ENCODE measurements at regions not wholly inside any gene's neighbourhood (a gene's known extent, or its start where the extent isn't known, plus 50 kb on each side); places are given as distances from the start of the nearest gene placed in this dataset.

DNA sequence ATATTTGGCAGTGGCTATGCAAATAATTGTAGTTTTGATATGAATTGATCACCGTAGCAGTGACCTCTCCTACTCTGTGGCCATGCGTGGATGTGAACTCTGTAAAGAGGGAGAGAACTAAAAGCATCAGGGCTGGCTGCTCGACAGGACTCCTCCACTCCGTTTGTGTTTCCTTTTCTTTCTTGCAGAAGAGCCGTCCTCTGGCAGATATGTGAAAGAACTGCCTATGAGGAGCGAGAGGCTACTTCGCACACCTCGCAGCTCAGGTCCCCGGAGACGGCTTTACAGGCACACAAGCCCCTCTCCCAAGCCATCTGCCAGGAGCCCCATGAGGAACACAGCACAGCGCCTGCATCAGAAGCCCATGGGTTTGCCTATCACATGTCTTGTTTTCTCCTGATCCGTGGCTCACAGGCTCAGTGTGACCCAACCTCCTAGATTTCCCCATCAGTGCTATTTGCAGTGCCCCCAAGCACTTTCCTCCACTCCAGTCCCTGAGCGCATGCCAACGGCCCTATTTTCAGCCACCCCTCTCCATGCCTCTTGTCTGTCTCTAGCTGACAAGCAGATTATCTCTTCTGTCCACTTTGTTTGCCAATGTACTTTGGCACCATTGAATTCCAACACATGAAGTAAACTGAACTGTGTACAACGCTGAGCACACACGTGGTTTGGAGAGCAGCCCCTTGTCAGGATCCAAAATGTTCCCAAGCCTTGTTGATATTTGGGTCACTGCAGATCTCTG, 164.3 kb upstream of the AKR1E2 start:
- DNase-seq, result no peak

DNA sequence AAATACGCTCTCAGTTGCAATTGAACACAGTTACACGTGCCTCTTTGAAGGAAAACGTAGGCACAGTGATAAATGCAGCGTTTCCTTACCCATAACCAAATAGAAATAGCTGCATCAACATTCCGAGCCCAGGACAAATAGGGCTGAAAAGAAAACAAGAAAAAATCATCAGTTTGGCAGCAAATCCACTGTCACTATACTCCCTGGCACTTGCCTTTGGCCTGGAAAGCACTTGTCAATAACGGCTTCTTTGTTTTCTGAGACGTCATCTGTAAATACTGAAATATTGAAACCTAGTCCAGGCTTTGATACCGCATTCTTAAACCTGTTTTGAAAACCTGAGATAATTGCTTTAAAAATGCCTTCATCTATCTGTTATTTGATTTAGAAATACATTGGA, 167.2 kb upstream of the AKR1E2 start:
- DNase-seq, result no peak

DNA sequence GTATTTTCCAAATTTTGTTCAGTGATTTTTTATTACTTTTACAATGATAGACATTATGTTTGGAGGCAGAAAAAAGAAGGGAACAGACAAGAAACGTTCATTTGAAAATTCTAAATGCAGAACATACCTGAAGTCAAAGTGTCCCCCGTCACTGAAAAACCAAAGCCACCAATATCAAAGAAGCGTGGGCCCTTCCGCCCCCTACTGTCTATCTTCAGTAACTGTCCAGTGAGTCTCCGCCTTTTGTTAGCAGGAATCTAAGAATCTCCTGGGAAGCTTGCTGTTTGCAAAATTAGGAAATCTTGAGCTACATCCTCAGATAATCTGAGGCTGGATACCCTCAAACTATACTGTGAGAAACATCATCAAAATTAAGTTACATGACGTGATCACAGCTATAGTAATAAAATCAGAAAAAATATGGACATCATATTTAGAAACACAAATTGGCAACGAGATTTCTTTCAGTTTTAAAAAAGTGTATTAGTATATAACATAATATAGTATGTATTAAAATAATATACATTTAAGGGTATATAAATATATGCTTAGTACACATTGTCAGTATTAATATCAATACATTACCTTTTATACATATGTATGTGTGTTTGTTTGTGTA, 169.3 kb upstream of the AKR1E2 start:
- DNase-seq, result peak; percentile 64

DNA sequence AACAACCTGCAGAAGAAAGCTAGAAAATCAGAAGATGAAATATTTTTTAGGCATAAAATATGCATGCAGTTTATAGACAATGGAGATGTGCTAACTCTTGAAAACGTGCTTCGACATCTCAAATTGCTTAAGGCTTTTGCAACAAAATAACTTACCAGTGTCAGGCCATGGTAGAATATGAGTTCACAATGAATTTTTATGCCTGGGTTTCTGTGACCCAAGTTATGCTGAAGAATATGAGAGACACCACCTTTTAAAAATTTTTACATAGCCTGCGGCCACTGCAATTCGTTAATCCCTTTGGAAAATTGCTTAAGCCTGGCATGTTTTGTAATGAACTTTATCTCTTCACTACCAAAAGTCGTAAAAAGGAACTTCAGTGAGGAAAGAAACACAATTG, 170.1 kb upstream of the AKR1E2 start:
- DNase-seq, result no peak

GRCh38 chr10:4655406-4655805, 170.6 kb upstream of the AKR1E2 start:
- no peak for DNase-seq

DNA sequence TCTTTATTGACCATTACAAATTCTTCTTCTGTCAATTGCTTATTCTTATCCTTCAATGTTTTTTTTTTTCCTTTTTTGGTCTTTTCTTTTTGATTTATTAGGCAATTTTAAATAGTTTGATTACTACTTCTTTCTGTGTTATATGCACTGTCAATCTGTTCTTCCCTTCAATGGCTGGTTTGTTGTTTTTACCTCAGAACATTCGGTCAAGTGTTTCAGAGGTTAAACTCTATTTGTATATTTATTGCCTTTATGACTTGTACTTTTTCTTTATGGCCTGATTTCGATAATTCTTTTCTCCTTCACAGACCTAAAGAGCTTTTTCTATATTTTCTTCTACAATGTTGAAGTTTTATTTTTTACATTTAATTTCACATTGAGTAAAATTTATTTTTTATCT, 171.5 kb upstream of the AKR1E2 start:
- no peak for DNase-seq

GRCh38 chr10:4653160-4653559, 172.8 kb upstream of the AKR1E2 start:
- no peak for DNase-seq

DNA sequence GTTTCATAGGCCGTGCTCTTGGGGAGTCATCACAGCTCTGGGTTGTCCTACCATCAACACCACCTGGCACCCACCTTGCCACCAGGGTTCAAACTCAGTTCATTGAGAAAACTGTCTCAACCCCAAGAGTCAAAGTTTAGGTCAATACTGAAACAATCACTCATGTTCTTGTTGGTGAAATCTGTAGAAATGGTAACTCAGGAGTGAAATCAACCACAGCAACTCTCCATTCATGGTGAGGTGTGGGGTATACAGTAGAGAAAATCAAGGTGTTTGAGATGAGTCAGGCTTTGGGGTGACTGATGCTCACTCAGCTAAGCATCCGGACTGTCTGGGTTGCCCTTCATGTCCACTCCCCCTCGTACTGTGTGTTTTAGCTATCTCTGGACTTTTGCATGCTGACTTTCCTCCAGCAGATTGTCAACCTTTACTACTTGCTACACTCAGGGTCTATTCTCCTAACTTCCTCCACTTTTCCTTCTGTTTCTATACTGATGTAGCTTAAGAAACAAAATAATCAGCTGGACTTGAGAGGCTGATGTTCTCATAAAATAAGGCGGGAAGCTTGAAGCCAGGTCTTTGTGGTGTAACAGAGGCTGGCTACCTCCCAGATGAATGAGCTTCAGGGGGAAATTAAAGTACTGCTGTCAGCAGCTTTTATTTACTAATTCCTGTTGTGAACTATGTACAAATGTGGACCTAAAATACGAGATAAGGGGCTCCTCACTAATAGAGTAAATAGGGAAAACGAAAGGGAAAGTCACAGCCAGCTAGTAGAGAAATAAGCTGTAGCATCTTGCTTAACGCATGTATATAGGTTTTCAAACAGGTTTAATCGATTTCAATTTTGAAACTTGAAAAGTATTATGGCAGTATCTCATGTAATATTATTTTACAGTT, 173.6 kb upstream of the AKR1E2 start:
- DNase-seq, result peak; percentile 6

- no peak for DNase-seq
Measured at GRCh38 chr10:4651404-4652037, 174.5 kb upstream of the AKR1E2 start.

DNA sequence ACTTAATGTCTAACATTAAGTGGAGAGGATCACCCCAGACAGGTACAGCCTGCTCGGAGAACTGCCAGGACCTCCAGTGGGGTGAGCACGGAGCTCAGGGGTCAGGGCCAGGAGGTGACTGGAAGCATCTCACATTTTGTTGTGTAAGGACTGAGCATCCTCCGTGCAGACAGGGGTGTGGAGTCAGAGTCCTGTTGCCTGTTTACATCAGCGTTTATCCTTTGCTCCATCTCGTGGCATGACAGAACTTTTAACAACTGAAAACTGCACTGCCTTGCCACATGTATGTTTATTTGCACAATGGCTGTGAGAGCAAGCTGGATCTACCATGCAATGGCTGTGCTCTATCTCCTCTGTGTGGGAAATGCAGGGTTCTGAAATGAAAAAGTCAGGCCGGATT, 175.4 kb upstream of the AKR1E2 start:
- no peak for DNase-seq

DNA sequence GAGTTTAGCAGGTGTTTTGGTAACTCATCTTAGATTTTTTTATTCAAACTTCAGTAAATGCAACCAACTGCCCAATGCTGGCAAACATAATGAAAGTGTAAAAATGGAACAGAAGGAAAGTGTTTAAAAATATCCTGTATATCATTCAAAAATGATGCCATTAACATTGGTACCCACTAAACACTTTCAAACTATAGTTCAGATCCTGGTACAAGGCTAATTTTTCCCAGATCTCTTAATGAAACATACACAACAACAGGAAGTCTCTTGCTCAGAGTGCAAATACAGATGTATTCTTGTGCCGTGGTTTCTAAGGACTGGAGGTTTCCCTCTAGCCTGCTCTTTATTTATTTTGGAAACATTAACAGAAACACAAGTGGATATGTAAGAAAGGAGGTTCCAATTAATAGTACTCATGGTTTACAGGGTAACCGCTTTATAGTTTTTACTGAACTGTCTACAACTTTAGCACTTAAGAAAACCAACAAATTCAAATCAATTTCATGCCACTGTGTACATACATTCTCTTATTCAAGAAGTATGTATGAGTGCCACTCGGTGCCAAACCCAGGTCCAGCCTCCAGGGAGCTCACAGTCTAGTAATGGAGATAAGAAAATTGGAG, 176.0 kb upstream of the AKR1E2 start:
- DNase-seq, result no peak

- DNase-seq, result no peak
Measured at GRCh38 chr10:4649471-4649870, 176.5 kb upstream of the AKR1E2 start.

DNA sequence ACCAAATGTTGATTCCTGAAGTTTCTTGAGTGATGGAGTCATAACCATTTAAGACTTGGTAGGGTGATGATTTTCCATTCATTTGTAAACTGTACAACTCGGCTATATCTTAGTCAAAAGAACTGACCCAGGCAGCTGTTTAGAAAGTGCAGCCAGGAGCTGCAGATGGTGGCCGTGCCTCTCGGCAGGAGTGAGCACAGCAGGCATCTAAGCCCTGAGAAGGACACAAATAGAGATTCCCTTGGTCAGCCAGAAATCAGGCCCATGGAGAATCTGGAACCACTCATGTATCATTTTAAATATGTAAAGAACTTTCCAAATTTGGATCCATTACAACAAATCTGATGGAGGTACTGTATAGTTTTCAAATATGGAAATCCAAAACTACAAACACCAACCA, 177.0 kb upstream of the AKR1E2 start:
- DNase-seq, result no peak

DNA sequence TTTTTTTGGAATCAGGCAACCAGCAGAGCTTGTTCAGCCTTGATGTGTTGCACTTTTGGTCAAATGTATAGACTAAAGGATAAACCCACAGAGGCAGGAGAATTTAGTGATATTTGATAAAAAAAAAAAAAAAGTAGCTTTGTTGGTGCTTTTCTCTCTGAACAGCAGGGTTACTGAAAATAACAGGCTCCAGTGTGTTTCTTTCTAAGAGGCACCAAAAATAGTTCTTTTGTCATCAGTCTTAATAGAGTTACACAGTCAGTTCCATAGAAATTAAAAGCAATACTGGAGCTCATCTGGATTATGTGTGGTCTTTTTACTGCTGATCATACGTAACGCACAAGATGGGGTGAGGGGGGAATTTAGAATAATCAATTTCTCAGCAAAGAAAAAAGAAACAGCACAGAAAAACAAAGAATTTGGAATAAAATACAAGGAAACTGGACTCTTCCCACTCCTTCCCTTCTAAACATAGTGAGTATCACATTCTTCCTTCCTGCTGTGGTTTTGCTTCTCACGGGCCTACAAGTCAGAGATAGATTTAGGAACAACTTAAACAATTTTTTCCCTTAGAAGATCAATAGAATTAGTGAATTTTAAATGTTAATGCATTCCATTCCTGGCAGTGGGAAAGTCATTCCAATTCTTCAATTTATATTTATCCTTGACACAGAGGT, 178.8 kb upstream of the AKR1E2 start:
- DNase-seq, result no peak

DNA sequence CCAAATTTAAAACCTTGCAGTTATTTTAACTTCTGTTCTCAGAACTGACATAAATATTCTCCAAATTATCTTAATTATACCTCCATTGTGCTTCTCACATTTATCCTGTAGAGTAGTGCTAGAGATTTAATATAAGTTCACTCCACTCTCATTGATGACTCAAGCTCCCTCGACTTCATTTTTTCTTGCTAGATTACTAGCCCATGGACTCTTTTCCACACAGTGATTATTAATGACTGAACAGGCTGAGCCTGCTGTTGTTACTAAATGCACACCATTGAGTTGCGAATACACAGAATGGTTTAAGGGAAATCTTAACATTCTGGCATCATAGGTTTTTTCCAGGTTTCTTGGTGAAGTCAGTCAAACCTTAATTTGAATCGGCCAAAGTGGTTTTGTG, 179.5 kb upstream of the AKR1E2 start:
- no peak for DNase-seq

- DNase-seq, result no peak
Measured at GRCh38 chr10:4645836-4646235, 180.2 kb upstream of the AKR1E2 start.

GRCh38 chr10:4643471-4643870, 182.5 kb upstream of the AKR1E2 start:
- DNase-seq, result no peak

DNA sequence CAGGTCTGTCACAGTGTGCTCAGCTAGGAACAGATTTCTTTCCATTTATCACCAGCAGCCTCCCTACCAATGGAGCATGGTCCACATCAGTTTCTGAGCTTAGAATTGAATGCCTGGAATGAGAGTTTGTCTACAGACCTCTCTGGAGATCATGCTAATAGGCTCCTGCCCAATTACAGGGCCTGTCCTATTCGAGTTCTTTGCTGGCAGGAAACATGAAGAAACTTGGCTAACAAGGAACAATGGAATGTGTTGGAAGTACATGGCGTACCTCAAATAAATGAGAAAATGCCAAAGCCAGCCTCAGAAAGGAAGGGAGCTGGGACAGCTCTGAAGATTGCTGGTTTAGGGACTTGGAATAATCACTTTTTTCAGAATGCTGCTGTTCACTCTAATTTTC, 186.0 kb upstream of the AKR1E2 start:
- no peak for DNase-seq

DNA sequence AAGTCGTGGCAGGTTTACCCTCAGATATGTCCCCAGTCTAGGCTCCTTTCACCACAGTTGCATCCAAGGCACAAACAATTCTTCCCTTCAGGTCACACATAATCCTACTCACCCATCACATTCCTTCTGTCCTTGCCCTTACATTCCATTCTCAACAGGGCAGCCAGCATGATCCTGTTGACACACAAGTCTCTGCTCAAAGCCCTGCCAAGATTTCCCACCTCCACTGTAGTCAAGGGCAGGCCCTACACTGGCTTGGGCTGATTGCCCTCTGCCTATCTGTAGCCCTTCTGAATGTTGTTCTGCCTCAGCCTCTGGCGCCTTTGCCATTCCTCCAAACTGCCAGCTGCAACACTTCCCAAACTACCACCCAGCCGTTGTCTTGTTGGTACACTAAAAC, 187.9 kb upstream of the AKR1E2 start:
- no peak for DNase-seq

GRCh38 chr10:4637657-4638056, 188.3 kb upstream of the AKR1E2 start:
- DNase-seq, result no peak

DNA sequence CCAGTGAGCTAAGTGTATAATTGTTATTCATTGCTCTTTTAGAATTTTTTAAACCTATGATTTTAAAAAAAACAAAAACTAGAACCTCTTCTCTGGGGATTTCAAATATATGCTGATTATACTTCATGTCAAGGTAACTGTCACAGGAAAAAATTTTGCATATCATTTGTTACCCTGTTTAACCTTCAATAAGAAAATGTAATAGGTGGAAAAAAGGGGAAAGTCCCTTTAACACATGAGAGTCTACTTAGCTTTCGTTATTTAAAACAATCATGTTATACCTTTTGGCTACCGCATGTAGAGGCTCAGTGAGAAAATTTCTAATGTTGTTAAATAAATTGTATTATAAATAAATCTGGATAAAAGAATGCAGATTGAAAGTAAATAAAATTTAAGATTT, 190.1 kb upstream of the AKR1E2 start:
- DNase-seq, result no peak

DNA sequence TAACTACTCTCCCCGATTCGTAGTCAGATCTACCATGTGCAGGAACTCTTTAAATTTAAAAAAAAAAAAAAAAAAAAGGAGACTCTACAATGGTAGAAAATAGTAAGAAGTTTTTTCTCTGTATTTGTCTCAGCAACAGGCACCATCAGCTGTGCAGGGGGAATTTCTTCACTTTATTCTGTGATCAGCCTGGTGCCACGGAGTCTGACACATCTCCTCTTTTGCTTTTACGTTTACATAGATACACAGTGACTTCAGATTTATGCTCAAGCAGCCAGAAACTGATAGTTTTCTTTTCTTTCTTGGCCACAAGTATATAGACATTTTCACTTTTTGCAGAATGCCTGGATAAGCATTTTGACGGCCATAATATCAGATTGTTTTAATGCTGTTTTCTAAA, 190.6 kb upstream of the AKR1E2 start:
- DNase-seq, result no peak
